Choroid plexus epithelial cell (primary cell): ENCODE measurements at regions not wholly inside any gene's neighbourhood (a gene's known extent, or its start where the extent isn't known, plus 50 kb on each side); places are given as distances from the start of the nearest gene placed in this dataset.
A peak's percentile ranks its signal among the peaks of the same experiment; 100 is the strongest.
"Not testable (repeated sequence)": the region's sequence is repeated elsewhere in the genome, so short reads cannot be mapped to it uniquely, and the experiment has no call there.

Experiments
- DNase-seq: peaks from one replicate; pipeline ENCODE4 v3.0.0-alpha.2; 2010; ENCODE audit warnings: low read depth
- H3K4me3 ChIP-seq: 2 replicates; pipeline ENCODE4 v1.5.1; 2011; ENCODE audit warnings: low read depth, mild to moderate bottlenecking, control low read depth, low read length, moderate library complexity
- CTCF ChIP-seq: conservative IDR thresholded peaks from 2 replicates; pipeline ENCODE4 v1.5.1; 2011; ENCODE audit warnings: low read depth, mild to moderate bottlenecking, control low read depth, inconsistent platforms, low read length, moderate library complexity

DNA sequence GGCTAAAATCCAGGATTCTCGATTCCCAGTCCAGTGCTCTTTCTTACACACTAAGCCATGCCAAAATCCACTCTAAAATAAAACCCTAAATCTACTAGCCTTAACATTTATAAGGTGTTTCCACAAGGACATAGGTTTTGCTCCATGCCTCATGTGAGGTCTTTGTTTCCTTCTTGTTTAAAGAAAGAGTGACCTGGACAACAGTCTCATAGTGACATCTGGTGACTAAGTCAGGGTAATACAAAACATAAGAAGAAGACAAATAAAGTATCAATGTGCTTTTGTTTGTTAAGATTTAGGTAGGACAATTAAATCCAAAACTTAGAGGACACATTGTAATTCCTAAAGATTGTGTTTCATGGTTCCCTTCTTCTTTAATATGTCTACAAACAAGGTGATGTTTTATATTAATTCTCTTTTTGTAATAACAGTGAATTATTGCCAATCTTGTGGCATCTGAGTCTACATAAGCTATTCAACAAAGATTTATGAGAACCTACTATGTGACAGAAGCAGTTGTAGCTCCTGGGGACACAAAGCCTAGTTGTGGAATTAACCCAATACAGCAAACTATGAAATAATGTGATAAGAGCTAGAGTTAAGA, 93.0 kb upstream of the TRIM77 start:
- peak; percentile 39 for DNase-seq
- not testable (repeated sequence) for H3K4me3 ChIP-seq
- peak; percentile 51 for TF ChIP-seq CTCF

- not testable (repeated sequence) for DNase-seq, H3K4me3 ChIP-seq
Observed at GRCh38 chr11:89620721-89621120, 89.4 kb upstream of the TRIM77 start.

DNA sequence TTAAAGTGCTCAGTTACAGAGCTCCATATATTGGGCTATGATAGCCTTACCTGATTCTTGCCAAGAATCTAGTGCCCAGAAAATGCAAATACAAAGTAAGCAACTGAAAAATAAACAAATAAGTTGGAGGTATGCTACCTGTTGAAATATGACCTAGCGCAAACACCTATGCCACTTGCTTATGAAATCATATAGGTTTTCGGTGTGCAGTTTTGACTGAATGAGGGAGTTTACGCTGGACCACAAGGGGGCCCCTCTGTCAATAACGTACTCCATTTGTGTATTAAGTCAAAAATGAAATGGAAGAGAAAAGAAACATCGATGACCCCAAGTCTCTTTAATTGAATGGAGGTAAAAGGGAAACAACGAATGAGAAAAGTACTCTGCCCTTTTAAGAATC, 84.9 kb upstream of the TRIM77 start:
- TF ChIP-seq CTCF = peak; percentile 49
- DNase-seq = peak; percentile 16
- no peak overlapping the region for H3K4me3 ChIP-seq

DNA sequence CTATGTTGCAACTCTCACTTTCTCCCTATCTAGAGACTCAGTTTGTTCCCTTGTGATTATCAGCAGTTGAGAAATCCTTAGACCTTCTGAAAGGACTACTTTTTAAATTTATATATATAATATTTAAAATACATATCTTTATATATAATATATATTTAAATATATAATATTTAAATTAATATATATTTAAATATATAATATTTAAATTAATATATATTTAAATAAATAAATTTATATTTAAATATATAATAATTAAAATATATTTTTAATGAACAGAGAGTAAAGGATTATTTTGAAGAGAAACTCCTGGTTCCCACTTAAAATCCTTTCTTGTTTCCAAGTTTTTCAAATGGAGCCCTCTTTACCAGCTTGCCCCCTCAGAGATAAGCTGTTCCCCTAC, 83.7 kb upstream of the TRIM77 start:
- no peak for TF ChIP-seq CTCF
- H3K4me3 ChIP-seq = no peak overlapping the region
- no peak for DNase-seq

DNA sequence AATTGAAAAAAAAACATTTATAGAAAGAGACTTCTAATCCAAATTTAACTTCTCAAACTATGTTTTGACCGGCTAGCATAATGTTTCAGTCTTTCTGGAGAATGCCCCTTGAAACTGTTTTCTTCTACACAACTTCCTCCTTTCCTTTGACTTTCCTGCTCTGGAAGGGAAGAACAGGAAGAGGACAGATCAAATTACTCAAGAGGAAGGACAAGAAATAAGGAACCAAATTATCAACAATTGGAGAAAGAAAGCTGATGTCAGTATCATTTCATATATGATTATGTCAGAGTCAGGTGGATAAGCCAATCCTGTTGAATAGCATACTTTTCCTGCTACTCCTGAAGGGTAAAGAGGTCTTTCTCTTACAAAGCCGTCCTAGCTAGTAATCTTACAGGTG, 83.2 kb upstream of the TRIM77 start:
- not testable (repeated sequence) for DNase-seq, H3K4me3 ChIP-seq

GRCh38 chr11:89633135-89633705, 76.9 kb upstream of the TRIM77 start:
- no peak for TF ChIP-seq CTCF
- peak; percentile 6 for DNase-seq
- H3K4me3 ChIP-seq = no peak overlapping the region

- not testable (repeated sequence) for DNase-seq, H3K4me3 ChIP-seq
Observed at GRCh38 chr11:89640777-89641176, 69.3 kb upstream of the TRIM77 start.

DNA sequence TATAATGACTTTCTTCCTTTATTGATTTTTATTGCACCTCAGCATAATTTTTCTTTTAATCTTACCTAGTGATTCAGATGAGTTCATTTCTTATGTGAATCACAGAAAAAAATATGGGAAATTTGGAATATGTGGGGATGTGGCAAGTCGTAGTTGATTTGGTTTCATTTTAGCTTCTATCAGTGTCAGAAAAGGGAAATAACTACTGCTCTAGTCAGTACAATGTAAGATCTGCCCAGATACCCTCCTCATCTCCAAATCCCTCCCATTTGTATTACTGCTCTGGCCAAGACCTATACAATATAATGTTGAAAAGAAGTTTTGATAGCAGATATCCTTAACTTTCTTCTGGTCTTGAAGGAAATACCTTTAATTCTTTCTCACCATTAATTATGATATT, 61.9 kb upstream of the TRIM77 start:
- not testable (repeated sequence) for H3K4me3 ChIP-seq, DNase-seq

- not testable (repeated sequence) for H3K4me3 ChIP-seq, DNase-seq
Observed at GRCh38 chr11:89648996-89649395, 61.1 kb upstream of the TRIM77 start.

DNA sequence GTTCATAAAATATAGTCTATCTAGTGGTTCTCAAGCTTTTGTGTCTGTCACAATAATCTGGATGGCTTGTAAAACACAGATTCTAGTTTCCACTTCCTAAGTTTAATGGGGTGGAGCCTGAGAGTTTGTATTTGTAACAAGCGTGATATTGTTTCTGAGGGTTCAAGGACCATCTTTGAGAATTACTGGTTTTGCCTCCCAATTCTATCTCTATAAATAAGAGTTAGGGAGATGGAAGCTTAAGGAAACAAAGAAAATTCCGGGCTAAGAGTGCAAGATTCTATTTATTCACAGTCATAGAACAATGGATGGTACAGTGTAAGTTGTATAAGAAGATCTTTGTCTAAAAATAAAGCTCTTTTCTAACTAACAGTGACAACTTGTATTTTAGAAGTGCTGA, 55.4 kb upstream of the TRIM77 start:
- DNase-seq, H3K4me3 ChIP-seq: not testable (repeated sequence)

GRCh38 chr11:89658767-89659166, 51.3 kb upstream of the TRIM77 start:
- not testable (repeated sequence) for DNase-seq, H3K4me3 ChIP-seq

- H3K4me3 ChIP-seq, DNase-seq: not testable (repeated sequence)
Observed at GRCh38 chr11:89659414-89659813, 50.7 kb upstream of the TRIM77 start.
